T47D (cell line): ENCODE measurements at regions not wholly inside any gene's neighbourhood (a gene's known extent, or its start where the extent isn't known, plus 50 kb on each side); places are given as distances from the start of the nearest gene placed in this dataset.
"Not testable (repeated sequence)": the region's sequence is repeated elsewhere in the genome, so short reads cannot be mapped to it uniquely, and the experiment has no call there.

Experiments
- DNase-seq, 2 experiments: peaks; one replicate each; pipeline versions ENCODE4 v3.0.0 to v3.0.0-alpha.2; 2011 to 2012; ENCODE audit warnings: low read depth in 1 of 2, low spot score in 1 of 2
- JUND ChIP-seq: IDR thresholded peaks from 2 replicates; pipeline ENCODE4 v1.6.1; 2012; ENCODE audit warnings: low read depth
- in situ Hi-C: cut with HindIII; loops from 2 replicates; pipeline ENCODE4 v1.10.0; 2016; ENCODE audit warnings: low sequenced_read_pairs, low pct_unique_long_range_greater_than_20kb

- no peak for TF ChIP-seq JUND
- in situ Hi-C loops: no loop called here
- no peak for DNase-seq
Observed at GRCh38 chr14:87632796-87633195, 360.2 kb downstream of the GALC start.

DNA sequence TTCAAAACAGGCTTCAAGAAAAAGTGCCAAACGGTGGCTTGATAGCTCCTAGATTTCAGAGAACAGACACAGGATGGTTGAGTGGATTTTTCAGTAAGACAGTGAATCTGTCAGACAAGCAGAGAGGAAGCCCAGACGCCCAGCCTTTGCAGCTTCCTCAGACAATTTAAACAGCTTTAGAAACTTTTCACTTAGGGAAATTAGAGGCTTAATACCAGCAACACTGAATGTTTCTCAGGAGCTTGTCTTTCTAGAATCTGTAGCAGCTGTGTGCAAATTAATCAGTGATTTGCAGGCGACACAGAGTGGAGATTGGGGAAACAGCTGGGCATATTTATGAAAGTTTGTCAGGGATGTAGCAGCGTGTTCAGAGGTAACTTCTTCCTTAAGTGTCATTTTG is 362.1 kb downstream of the GALC start:
- in situ Hi-C loops: no loop called here
- TF ChIP-seq JUND: no peak
- no peak for DNase-seq

- DNase-seq: no peak
- in situ Hi-C loops: no loop called here
- no peak for TF ChIP-seq JUND
Observed at GRCh38 chr14:87629788-87630187, 363.2 kb downstream of the GALC start.

DNA sequence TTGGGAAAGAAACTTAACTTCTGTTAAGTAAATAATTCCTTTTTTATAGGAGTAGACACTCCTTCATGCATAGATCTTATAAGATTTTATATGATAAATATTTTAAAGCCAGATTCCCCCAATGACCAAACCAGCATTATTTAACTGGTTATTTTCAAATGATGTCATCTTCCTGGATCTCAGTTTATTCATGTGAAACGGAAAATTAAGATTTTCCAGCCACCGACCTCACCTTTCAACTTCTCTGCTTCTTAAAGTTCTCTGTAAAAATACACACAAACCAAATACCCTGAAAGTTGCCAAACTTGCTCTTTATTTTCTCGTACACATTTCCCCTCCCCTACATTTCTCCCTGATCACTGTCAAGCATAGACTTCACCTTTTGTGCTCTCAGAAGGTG is 364.2 kb downstream of the GALC start:
- in situ Hi-C loops: no loop called here
- no peak for DNase-seq
- no peak for TF ChIP-seq JUND

DNA sequence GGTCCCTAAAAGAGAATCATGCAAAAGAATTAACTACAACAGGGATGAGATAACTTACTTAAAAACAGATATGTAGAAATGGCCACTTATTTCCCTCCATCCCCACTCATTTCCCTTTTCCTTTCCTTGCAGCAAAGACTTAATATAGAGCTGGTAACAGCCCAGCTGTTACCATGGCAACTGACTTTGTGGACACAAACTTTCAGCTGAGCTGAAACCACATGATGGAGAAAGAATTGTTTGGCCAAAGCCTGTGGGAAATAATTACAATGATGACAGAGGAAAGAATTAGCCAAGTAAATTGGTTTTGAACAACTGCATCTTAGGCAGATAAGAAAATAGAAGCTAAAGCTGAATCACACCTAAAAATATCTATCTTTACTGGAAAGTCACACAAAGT is 364.9 kb downstream of the GALC start:
- no peak for DNase-seq
- TF ChIP-seq JUND: no peak
- in situ Hi-C loops: no loop called here

DNA sequence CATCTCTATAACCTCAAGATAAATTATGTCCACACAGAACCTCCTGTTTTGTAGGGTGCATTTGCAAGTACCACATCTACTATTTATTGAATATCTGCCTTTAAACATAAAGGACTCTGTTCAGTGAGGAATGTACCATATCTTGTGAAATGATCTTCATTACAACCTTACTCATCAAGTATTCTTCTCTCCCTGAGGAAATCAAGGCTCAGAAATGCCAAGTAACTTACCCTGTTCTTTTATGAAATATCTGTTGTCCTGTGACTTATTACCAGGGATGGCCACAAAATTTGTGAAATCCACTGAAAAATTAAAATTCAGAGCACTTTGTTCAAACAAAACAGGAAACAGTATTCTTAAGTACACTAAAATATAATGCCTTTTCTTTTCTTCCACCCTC is 366.7 kb downstream of the GALC start:
- no peak for TF ChIP-seq JUND
- DNase-seq: no peak
- in situ Hi-C loops: no loop called here

- in situ Hi-C loops: no loop called here
- no peak for TF ChIP-seq JUND
- no peak for DNase-seq
Observed at GRCh38 chr14:87623616-87624015, 369.4 kb downstream of the GALC start.

GRCh38 chr14:87617079-87617478 is 375.9 kb downstream of the GALC start:
- in situ Hi-C loops: no loop called here
- no peak for DNase-seq
- TF ChIP-seq JUND: no peak

GRCh38 chr14:87615822-87616679 is 376.9 kb downstream of the GALC start:
- peak; percentile 66 to 80 for DNase-seq
- TF ChIP-seq JUND: no peak
- in situ Hi-C loops: no loop called here

- in situ Hi-C loops: no loop called here
- no peak for DNase-seq
- TF ChIP-seq JUND: no peak
Observed at GRCh38 chr14:87615047-87615446, 377.9 kb downstream of the GALC start.

DNA sequence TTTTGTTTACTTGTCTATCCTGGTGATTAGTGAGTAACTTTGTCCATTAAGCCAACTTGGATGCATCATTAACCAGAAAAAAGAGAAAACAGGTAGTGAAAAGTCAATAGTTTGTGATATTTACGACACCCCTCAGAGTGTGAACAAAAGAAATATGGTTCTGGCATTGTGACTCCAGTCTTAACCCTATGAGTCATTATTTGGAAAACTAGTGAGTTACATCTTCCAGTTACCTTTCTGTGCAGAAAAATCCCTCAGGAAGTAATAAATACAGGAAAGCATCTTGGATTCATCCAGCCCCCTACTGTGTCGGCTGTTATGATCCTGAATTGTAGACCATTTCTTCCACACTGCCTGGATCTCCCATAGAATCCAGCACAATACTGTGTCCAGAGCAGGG is 379.1 kb downstream of the GALC start:
- in situ Hi-C loops: no loop called here
- no peak for TF ChIP-seq JUND
- no peak for DNase-seq

DNA sequence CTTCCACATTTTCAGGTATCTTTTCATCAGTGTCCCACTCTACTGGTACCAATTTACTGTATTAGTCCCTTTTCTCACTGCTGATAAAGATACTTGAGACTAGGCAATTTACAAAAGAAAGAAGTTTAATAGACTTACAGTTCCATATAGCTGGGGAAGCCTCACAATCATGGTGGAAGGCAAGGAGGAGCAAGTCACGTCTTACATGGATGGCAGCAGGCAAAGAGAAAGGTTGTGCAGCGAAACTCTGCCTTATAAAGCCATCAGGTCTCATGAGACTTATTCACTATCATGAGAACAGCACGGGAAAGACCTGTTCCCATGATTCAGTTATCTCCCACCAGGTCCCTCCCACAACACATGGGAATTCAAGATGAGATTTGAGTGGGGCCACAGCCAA is 385.9 kb downstream of the GALC start:
- DNase-seq, in situ Hi-C loops: not testable (repeated sequence)

GRCh38 chr14:87601036-87601435 is 391.9 kb downstream of the GALC start:
- in situ Hi-C loops: no loop called here
- no peak for TF ChIP-seq JUND
- DNase-seq: no peak

DNA sequence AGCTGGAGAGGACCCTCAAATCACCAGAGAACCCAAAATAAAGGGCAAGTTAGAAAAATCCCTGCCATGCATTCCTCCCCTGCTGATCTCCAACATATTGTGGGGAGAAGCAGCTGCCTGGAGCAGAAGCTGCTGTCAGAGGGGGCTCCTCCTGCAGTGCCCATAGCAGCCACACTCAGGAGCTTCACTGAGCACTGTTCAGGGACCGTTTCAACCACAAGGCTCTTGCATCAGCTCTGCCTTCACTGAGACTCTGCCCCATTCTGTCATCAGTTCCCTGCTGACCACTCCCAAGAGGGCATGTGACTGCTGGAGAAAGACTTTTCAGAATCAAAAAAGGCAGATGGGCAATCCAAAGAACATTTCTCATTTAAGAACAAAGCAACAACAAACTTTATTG is 392.7 kb downstream of the GALC start:
- in situ Hi-C loops: no loop called here
- TF ChIP-seq JUND: no peak
- no peak for DNase-seq
